GM21526 (cell line): ENCODE measurements at regions not wholly inside any gene's neighbourhood (a gene's known extent, or its start where the extent isn't known, plus 50 kb on each side); places are given as distances from the start of the nearest gene placed in this dataset.
"Not testable (repeated sequence)": the region's sequence is repeated elsewhere in the genome, so short reads cannot be mapped to it uniquely, and the experiment has no call there.

Experiments
- ATAC-seq: cut with Tn5 transposase; IDR thresholded peaks from one replicate; pipeline ENCODE4 v1.9.1; 2021; ENCODE audit warnings: moderate library complexity; ENCODE audit not compliant: unreplicated experiment, low FRiP score

- ATAC-seq = no peak
Observed at GRCh38 chr5:109987970-109988369, 298.2 kb downstream of the MAN2A1 start.

- no peak for ATAC-seq
Observed at GRCh38 chr5:109989161-109989560, 299.4 kb downstream of the MAN2A1 start.

GRCh38 chr5:109989994-109990722 lies 300.4 kb downstream of the MAN2A1 start:
- ATAC-seq = no peak

GRCh38 chr5:109990723-109991359 lies 301.1 kb downstream of the MAN2A1 start:
- no peak for ATAC-seq

- no peak for ATAC-seq
Observed at GRCh38 chr5:109992264-109992915, 302.7 kb downstream of the MAN2A1 start.

GRCh38 chr5:109994135-109994534 lies 304.4 kb downstream of the MAN2A1 start:
- ATAC-seq = no peak

GRCh38 chr5:109996246-109996645 lies 306.5 kb downstream of the MAN2A1 start:
- ATAC-seq = no peak

GRCh38 chr5:109997161-109997560 lies 307.4 kb downstream of the MAN2A1 start:
- no peak for ATAC-seq

GRCh38 chr5:109998208-109998607 lies 308.5 kb downstream of the MAN2A1 start:
- ATAC-seq = no peak

GRCh38 chr5:109998726-109999125 lies 309.0 kb downstream of the MAN2A1 start:
- ATAC-seq = no peak

- no peak for ATAC-seq
Observed at GRCh38 chr5:110001648-110002047, 311.9 kb downstream of the MAN2A1 start.

GRCh38 chr5:110002652-110003051 lies 312.9 kb downstream of the MAN2A1 start:
- ATAC-seq = no peak

GRCh38 chr5:110005907-110006562 lies 316.3 kb downstream of the MAN2A1 start:
- ATAC-seq = not testable (repeated sequence)

- ATAC-seq = no peak
Observed at GRCh38 chr5:110007101-110007500, 317.4 kb downstream of the MAN2A1 start.

- no peak for ATAC-seq
Observed at GRCh38 chr5:110008131-110008530, 318.4 kb downstream of the MAN2A1 start.

GRCh38 chr5:110012145-110012544 lies 322.4 kb downstream of the MAN2A1 start:
- no peak for ATAC-seq

- ATAC-seq = no peak
Observed at GRCh38 chr5:110013017-110013416, 323.3 kb downstream of the MAN2A1 start.

GRCh38 chr5:110017854-110018253 lies 328.1 kb downstream of the MAN2A1 start:
- ATAC-seq = no peak

- no peak for ATAC-seq
Observed at GRCh38 chr5:110018509-110018908, 328.8 kb downstream of the MAN2A1 start.

GRCh38 chr5:110019119-110019518 lies 329.4 kb downstream of the MAN2A1 start:
- ATAC-seq = no peak

GRCh38 chr5:110019780-110020179 lies 330.1 kb downstream of the MAN2A1 start:
- ATAC-seq = no peak
